ENCODE measurements at regions not wholly inside any gene's neighbourhood (a gene's known extent, or its start where the extent isn't known, plus 50 kb on each side); places are given as distances from the start of the nearest gene placed in this dataset.

- no peaks in the 10 kb centered on the region for H3F3A ChIP-seq (replicated peaks; ENCODE audit: low read depth)
- H3K27me3 ChIP-seq (ENCODE audit: insufficient read depth): no peaks in the 10 kb centered on the region
- no peak overlapping the region for H3K27ac ChIP-seq (ENCODE audit: low read depth)
- H3K4me3 ChIP-seq: no peak overlapping the region
- DNase-seq (ENCODE audit: low spot score): no peak
- Mint-ChIP-seq H3K4me1 (no peaks in the 10 kb centered on the region), H3K9me3 (no peaks in the 10 kb centered on the region), H3K4me3 (no peak overlapping the region), H3K36me3 (ENCODE audit: low read depth) (no peaks in the 10 kb centered on the region), H3K27me3 (ENCODE audit: insufficient read depth, low read depth, poor library complexity) (peaks cover 2% of the 10 kb centered on the region), H3K27ac (no peak overlapping the region)
- ATAC-seq: no peak
- H3K4me1 ChIP-seq (ENCODE audit: insufficient read depth): no peaks in the 10 kb centered on the region
- H3K9me2 ChIP-seq (ENCODE audit: insufficient read depth): no peaks in the 10 kb centered on the region
- H3K79me2 ChIP-seq (replicated peaks; ENCODE audit: insufficient read depth): no peaks in the 10 kb centered on the region
- no peak for TF ChIP-seq ETS1 (IDR thresholded peaks at IDR 0.05)
- TF ChIP-seq, protein P1, sequence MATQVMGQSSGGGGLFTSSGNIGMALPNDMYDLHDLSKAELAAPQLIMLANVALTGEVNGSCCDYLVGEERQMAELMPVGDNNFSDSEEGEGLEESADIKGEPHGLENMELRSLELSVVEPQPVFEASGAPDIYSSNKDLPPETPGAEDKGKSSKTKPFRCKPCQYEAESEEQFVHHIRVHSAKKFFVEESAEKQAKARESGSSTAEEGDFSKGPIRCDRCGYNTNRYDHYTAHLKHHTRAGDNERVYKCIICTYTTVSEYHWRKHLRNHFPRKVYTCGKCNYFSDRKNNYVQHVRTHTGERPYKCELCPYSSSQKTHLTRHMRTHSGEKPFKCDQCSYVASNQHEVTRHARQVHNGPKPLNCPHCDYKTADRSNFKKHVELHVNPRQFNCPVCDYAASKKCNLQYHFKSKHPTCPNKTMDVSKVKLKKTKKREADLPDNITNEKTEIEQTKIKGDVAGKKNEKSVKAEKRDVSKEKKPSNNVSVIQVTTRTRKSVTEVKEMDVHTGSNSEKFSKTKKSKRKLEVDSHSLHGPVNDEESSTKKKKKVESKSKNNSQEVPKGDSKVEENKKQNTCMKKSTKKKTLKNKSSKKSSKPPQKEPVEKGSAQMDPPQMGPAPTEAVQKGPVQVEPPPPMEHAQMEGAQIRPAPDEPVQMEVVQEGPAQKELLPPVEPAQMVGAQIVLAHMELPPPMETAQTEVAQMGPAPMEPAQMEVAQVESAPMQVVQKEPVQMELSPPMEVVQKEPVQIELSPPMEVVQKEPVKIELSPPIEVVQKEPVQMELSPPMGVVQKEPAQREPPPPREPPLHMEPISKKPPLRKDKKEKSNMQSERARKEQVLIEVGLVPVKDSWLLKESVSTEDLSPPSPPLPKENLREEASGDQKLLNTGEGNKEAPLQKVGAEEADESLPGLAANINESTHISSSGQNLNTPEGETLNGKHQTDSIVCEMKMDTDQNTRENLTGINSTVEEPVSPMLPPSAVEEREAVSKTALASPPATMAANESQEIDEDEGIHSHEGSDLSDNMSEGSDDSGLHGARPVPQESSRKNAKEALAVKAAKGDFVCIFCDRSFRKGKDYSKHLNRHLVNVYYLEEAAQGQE (IDR thresholded peaks at IDR 0.05; ENCODE audit: unreplicated experiment): no peak
- no peak for TF ChIP-seq EZH2 (IDR thresholded peaks at IDR 0.05; ENCODE audit: low read depth, unreplicated experiment)
- TF ChIP-seq CREB1 (CRISPR knock-in tag; IDR thresholded peaks at IDR 0.05; ENCODE audit: low read depth): no peak
- TF ChIP-seq JUNB (IDR thresholded peaks at IDR 0.05; ENCODE audit: unreplicated experiment): no peak
- TF ChIP-seq NANOG (IDR thresholded peaks at IDR 0.05; ENCODE audit: borderline replicate concordance): no peak
- no peak for TF ChIP-seq STAT1 (IDR thresholded peaks at IDR 0.05; ENCODE audit: unreplicated experiment)
- H3K4me2 ChIP-seq: no peak overlapping the region
- no peaks in the 10 kb centered on the region for H4K20me1 ChIP-seq (replicated peaks; ENCODE audit: insufficient read depth)
- no peak overlapping the region for H2AFZ ChIP-seq
- H3K36me3 ChIP-seq (ENCODE audit: insufficient read depth): no peaks in the 10 kb centered on the region
These were observed 153.3 kb downstream of the ESM1 start for GRCh38 chr5:54832045-54832444.

GRCh38 chr5:54831233-54831632 lies 154.2 kb downstream of the ESM1 start:
- Mint-ChIP-seq H3K9me3 (no peaks in the 10 kb centered on the region), H3K27ac (no peak overlapping the region), H3K4me1 (no peaks in the 10 kb centered on the region), H3K4me3 (no peak overlapping the region), H3K36me3 (ENCODE audit: low read depth) (no peaks in the 10 kb centered on the region), H3K27me3 (ENCODE audit: insufficient read depth, low read depth, poor library complexity) (peaks cover 2% of the 10 kb centered on the region)
- Histone ChIP-seq H3K36me3 (ENCODE audit: insufficient read depth) (no peaks in the 10 kb centered on the region), H4K20me1 (replicated peaks; ENCODE audit: insufficient read depth) (no peaks in the 10 kb centered on the region), H3K27me3 (ENCODE audit: insufficient read depth) (no peaks in the 10 kb centered on the region), H3K79me2 (replicated peaks; ENCODE audit: insufficient read depth) (no peaks in the 10 kb centered on the region), H3F3A (replicated peaks; ENCODE audit: low read depth) (no peaks in the 10 kb centered on the region), H3K9me2 (ENCODE audit: insufficient read depth) (no peaks in the 10 kb centered on the region), H3K27ac (ENCODE audit: low read depth) (no peak overlapping the region), H3K4me3 (no peak overlapping the region), H3K4me2 (no peak overlapping the region), H3K4me1 (ENCODE audit: insufficient read depth) (no peaks in the 10 kb centered on the region), H2AFZ (no peak overlapping the region)
- ATAC-seq: no peak
- DNase-seq (ENCODE audit: low spot score): no peak
- TF ChIP-seq, protein P1 (IDR thresholded peaks at IDR 0.05; ENCODE audit: unreplicated experiment): no peak
- TF ChIP-seq STAT1 (IDR thresholded peaks at IDR 0.05; ENCODE audit: unreplicated experiment) (no peak), CTCF (conservative IDR thresholded peaks at IDR 0.05; ENCODE audit: low read depth in 2 of 2) (no peak), CREB1 (CRISPR knock-in tag; IDR thresholded peaks at IDR 0.05; ENCODE audit: low read depth) (no peak), ZNF331 (CRISPR knock-in tag; IDR thresholded peaks at IDR 0.05; ENCODE audit: low read depth) (no peak), EZH2phosphoT487 (IDR thresholded peaks at IDR 0.05; ENCODE audit: unreplicated experiment) (no peak)

All from GM23338 (cell line).